Memory B cell (primary cell): ENCODE measurements at regions not wholly inside any gene's neighbourhood (a gene's known extent, or its start where the extent isn't known, plus 50 kb on each side); places are given as distances from the start of the nearest gene placed in this dataset.

ENCODE experiments used
- ATAC-seq: fragments of 150-1000 bp; cut with Tn5 transposase; 2 replicates; pipeline ENCODE4 v1.10.0; 2021; ENCODE audit warnings: low read depth, mild to moderate bottlenecking, moderate library complexity
- DNase-seq, 2 donors: peaks; one replicate each; pipeline ENCODE4 v3.0.0; 2022; ENCODE audit warnings: low spot score in 2 of 2
- H3K27ac Mint-ChIP-seq: one replicate; pipeline ENCODE4 v1.8.0; 2022; ENCODE audit warnings: mild to moderate bottlenecking, moderate library complexity, mixed read lengths
- H3K27me3 Mint-ChIP-seq: one replicate; pipeline ENCODE4 v1.8.0; 2022; ENCODE audit warnings: mixed read lengths
- H3K36me3 Mint-ChIP-seq: one replicate; pipeline ENCODE4 v1.8.0; 2022; ENCODE audit warnings: mild to moderate bottlenecking, mixed read lengths
- H3K4me1 Mint-ChIP-seq: one replicate; pipeline ENCODE4 v1.8.0; 2022; ENCODE audit warnings: mixed read lengths
- H3K4me3 Mint-ChIP-seq: one replicate; pipeline ENCODE4 v1.8.0; 2022; ENCODE audit warnings: mild to moderate bottlenecking, moderate library complexity, mixed read lengths
- H3K9me3 Mint-ChIP-seq: one replicate; pipeline ENCODE4 v1.8.0; 2022; ENCODE audit warnings: mixed read lengths

DNA sequence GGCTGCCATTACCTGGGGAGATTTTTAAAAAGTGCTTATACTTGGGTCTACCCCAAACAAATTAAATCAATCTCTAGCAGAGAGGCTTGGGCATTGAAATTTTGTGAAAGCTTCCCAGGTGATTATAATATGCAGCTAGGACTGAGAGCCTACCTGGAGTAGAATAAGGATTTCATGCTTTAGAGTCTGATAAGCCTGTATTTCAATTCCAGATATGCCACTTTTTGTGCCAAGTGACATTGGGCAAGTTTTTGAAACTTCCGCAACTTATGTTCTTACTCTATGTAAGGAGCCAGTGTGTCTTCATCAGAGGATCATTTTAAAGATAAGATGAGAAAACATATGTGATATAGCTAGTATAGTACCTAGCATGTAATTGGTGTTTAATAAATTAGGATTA lies 159.8 kb upstream of the LRIG3 start:
- no peak overlapping the region for H3K4me3 Mint-ChIP-seq
- H3K9me3 Mint-ChIP-seq, result peaks cover 1% of the 10 kb centered on the region
- peaks cover under 1% of the 10 kb centered on the region for H3K27me3 Mint-ChIP-seq
- no peak overlapping the region for H3K27ac Mint-ChIP-seq
- H3K36me3 Mint-ChIP-seq, result no peaks in the 10 kb centered on the region
- DNase-seq, result no peak
- ATAC-seq, result no peak
- H3K4me1 Mint-ChIP-seq, result no peaks in the 10 kb centered on the region

DNA sequence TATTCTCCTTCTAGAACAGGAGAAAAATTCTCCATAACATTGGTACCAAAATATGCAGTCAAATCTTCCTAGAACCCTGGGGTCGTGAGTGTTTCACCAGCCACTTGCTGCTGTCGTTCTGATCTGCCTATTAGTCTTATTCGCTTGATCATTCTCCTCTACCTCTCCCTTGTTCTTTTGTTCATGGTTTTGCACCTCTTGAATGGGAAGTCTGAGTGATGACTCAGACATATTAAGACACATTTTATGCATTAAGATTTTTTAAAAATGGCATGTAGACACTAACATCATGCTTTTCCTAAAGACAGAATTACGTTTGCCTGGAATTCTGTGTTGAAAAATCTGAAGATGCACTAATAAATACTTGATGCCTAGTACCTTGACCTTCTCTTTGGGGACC lies 159.2 kb upstream of the LRIG3 start:
- Mint-ChIP-seq H3K36me3 (no peaks in the 10 kb centered on the region), H3K4me3 (no peak overlapping the region)
- DNase-seq, result no peak

DNA sequence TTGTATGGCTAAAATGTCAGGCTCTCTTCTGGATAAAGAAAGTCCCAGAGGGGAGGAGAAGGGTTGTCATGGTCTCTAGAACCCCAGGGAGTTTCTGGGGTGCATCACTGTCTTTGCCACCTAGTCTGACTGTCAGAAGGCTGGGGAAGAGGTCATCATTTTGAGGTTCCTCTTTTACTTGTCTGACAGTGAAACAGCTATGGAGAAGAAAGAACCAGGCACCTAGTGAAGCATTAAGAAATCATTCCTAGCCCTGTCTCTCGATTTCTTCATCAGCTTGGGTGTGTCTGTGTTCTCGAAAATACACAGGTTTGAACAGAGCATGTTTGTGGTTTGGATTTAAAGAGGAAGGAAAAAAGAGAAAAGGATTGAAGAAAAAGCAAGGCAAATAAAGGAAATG lies 158.7 kb upstream of the LRIG3 start:
- H3K9me3 Mint-ChIP-seq, result peaks cover 3% of the 10 kb centered on the region
- no peaks in the 10 kb centered on the region for H3K36me3 Mint-ChIP-seq
- DNase-seq (no peak), ATAC-seq (no peak)
- no peak overlapping the region for H3K4me3 Mint-ChIP-seq
- H3K4me1 Mint-ChIP-seq, result no peaks in the 10 kb centered on the region
- H3K27me3 Mint-ChIP-seq, result peaks cover 2% of the 10 kb centered on the region
- H3K27ac Mint-ChIP-seq, result no peak overlapping the region

More for the DNA sequence above, 159.2 kb upstream of the LRIG3 start:
- Mint-ChIP-seq H3K4me1 (no peaks in the 10 kb centered on the region), H3K9me3 (peaks cover 2% of the 10 kb centered on the region), H3K27me3 (peaks cover 2% of the 10 kb centered on the region), H3K27ac (no peak overlapping the region)
- no peak for ATAC-seq

DNA sequence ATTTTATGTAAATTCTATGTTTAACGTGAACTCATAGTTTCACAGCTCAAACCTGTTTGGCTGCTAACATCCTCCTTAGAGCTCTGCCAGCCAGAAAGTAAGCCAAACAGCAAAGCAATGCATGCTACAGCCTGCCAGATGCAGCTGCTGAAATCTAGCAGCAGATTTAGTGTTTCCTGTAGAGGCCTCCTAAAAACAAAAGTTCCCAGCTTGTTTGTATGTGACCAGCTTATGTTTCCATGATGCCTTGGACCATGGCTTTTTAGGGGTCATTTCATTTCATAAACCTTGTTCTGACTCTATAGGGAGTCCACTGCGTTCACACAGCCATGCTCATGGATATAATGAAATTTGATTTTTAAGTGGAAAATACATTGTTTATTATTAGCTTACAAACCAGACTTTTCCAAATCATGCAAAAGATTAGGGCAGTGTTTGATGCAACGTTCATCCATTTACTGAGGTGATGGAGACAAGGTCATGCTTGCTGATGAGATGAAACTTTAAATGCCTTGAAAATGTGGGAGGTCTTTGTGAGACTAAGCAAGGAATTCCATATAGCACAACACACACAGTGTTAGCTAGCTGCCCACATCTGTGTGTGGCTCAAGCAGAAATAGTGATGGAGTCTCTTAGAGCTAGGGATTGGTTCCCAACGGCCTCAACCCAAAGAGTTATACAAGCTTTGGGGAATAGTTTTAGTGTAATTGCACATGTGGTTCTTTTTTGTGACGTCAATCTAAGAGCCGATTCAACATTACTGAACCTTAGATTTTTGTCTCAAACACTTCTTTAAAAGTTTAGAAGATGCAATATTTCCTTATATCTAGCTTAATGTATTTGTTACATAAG lies 157.5 kb upstream of the LRIG3 start:
- DNase-seq (no peak), ATAC-seq (no peak)
- Mint-ChIP-seq H3K27ac (no peak overlapping the region), H3K9me3 (peaks cover 1% of the 10 kb centered on the region), H3K27me3 (peaks cover 2% of the 10 kb centered on the region), H3K4me1 (no peaks in the 10 kb centered on the region), H3K36me3 (no peaks in the 10 kb centered on the region), H3K4me3 (no peak overlapping the region)

DNA sequence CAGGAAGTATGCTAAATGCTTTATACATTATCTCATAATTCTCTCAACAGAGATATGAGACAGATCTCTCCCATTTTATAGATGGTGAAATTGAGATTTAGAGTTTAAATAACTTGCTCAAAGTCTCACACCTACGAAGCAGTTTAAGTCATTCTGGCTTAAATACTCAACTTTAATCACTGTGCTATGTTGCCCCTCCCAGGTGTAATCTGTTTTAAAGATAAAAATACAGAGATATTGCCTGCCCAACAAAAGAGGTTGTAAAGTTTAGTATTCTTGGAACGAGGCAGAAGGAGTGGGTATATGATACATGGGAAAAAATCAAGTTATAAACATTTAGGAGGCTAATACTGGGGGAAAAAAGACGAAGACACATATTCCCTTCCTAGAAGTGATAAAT lies 156.8 kb upstream of the LRIG3 start:
- ATAC-seq (no peak), DNase-seq (no peak)
- Mint-ChIP-seq H3K4me3 (no peak overlapping the region), H3K27me3 (peaks cover 2% of the 10 kb centered on the region), H3K4me1 (no peaks in the 10 kb centered on the region), H3K27ac (no peak overlapping the region), H3K9me3 (peaks cover 1% of the 10 kb centered on the region), H3K36me3 (no peaks in the 10 kb centered on the region)

DNA sequence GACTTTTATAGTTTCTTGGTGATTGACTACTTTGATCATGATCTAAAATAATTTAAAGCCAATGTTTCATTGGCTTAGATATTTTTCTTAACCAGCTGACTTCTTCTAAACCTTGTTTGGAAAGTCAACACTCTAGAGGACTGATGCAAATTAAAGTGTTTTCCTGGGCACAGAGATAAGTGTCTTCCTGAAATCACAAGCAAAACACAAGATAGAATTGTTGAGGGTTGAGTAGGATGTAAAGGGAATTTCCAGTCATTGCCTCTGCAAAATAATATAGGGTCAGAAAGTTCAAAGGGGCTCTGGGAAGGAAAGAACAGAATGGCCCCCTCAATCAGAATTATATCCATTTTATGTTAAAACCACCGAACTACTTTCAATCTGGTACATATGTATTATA lies 156.3 kb upstream of the LRIG3 start:
- no peaks in the 10 kb centered on the region for H3K36me3 Mint-ChIP-seq
- H3K27ac Mint-ChIP-seq, result no peak overlapping the region
- no peak overlapping the region for H3K4me3 Mint-ChIP-seq
- H3K9me3 Mint-ChIP-seq, result peaks cover 1% of the 10 kb centered on the region
- DNase-seq, result no peak
- H3K4me1 Mint-ChIP-seq, result no peaks in the 10 kb centered on the region
- ATAC-seq, result no peak
- peaks cover 2% of the 10 kb centered on the region for H3K27me3 Mint-ChIP-seq

DNA sequence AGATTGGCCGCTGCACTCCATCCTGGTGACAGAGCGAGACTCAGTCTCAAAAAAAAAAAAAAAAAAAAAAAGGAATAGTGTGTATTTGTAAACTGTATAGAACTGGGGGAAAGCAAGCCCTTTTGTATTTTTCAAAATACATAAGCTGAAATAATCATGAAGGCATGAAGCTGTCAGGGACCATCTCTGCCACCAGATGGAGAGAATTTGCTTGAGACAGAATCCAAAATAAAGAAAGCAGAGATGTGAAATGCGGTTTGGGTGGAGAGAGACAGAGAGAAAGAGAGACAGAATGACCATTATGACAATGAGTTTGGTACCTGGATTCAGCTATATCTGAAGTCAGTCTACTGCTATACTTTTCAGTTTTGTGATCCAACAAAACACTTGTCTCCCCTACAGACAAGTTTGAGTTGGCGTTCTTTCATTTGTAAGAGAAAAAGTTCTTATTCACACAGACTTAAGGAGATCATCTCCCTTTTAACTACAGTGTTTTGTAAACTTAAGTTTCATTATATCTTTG lies 155.7 kb upstream of the LRIG3 start:
- Mint-ChIP-seq H3K9me3 (peaks cover 1% of the 10 kb centered on the region), H3K4me1 (no peaks in the 10 kb centered on the region), H3K27me3 (peaks cover 2% of the 10 kb centered on the region), H3K27ac (no peak overlapping the region), H3K36me3 (no peaks in the 10 kb centered on the region), H3K4me3 (no peak overlapping the region)
- no peak for ATAC-seq
- no peak for DNase-seq

DNA sequence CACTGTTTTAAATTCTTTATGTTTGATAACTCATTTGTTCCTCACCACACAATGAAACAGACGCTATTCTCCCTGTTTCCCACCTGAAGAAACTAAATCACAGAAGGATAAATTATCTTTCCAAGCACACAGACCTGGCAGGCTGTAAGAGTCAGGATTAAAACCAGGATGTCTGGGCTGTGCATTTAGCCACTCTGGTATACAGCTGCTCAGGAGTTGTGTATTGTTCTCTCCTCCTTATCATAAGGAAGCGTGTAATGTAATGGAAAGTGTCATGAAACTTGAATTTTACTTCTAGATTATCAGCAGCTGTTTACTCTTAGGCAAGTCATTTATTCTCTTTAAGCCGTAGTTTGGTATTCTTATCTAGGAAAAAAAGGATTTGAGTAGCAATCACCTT lies 154.8 kb upstream of the LRIG3 start:
- Mint-ChIP-seq H3K27me3 (peaks cover 2% of the 10 kb centered on the region), H3K4me1 (no peaks in the 10 kb centered on the region), H3K4me3 (no peak overlapping the region), H3K9me3 (peaks cover 1% of the 10 kb centered on the region), H3K27ac (no peak overlapping the region), H3K36me3 (no peaks in the 10 kb centered on the region)
- no peak for DNase-seq
- no peak for ATAC-seq

DNA sequence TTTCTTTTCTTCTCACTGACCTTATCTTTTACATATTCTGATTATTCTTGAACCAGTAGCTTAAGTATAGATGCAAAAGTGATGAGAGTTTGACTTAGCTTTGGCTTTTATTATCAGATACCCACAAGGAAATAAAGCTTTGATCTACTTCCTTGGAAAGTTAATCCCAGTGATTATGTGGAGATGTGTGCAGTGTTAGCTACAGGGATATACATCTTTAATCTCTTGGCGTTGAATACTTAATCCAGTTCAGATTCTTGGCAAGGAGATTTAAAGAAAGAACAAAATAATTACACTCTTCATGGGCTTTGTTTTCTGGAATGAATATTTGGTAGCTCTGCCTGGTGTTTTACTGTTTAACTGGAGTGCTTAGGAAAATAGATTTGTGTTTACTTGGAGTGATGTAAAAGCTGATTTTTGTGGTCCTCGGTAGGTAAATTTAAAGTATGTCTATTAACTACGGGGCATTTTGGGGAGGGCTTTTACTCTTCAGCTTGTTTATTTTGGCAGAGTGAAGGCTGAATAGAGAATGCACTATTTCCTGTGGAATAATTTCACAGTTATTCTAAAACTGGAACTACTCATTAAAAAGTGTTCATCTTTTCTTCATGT lies 150.1 kb upstream of the LRIG3 start:
- Mint-ChIP-seq H3K4me1 (no peaks in the 10 kb centered on the region), H3K27ac (no peak overlapping the region), H3K4me3 (no peak overlapping the region), H3K27me3 (peaks cover 2% of the 10 kb centered on the region), H3K9me3 (peaks cover 1% of the 10 kb centered on the region), H3K36me3 (no peaks in the 10 kb centered on the region)
- ATAC-seq (no peak), DNase-seq (no peak)

DNA sequence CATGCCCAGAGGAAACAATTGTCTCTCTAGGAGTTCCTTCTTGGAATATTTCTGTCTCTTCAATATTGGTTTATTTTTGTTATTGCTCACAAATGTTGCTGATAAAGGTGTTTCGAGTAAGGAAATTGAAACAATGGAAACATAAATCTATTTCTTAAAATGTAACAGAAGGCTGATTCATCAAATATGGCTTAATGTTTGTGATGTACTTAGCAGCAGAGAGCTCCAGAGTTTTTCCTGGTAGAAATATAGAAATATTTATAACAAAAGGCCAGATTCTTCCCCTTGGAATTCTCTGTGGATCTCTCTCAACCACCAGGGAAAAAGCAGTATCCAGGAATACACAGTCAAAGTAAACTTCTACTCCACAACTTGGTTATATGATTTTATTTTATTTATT lies 149.2 kb upstream of the LRIG3 start:
- no peaks in the 10 kb centered on the region for H3K4me1 Mint-ChIP-seq

DNA sequence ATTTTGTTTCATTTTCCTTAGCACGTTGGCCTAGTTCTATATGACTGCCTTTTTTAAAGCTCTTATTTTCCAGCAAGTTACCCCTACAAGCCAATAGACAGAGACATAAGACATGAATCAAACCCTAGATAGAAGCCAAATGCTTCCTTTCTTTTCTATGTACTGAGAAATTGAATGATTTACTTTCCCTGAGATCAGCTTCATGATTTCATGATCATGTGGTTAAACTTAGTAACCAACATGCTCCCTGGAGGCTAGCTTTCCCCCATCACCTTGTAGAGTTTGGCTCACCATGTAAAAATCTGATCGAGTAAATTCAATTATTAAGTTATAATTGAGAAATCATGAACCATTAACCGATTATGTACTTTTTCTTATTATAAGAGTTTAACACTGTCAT lies 148.1 kb upstream of the LRIG3 start:
- H3K27ac Mint-ChIP-seq, result no peak overlapping the region
- no peaks in the 10 kb centered on the region for H3K9me3 Mint-ChIP-seq
- no peaks in the 10 kb centered on the region for H3K27me3 Mint-ChIP-seq
- no peaks in the 10 kb centered on the region for H3K36me3 Mint-ChIP-seq
- H3K4me1 Mint-ChIP-seq, result no peaks in the 10 kb centered on the region
- H3K4me3 Mint-ChIP-seq, result no peak overlapping the region
- DNase-seq (no peak), ATAC-seq (no peak)

More for the DNA sequence above, 149.2 kb upstream of the LRIG3 start:
- Mint-ChIP-seq H3K27ac (no peak overlapping the region), H3K27me3 (no peaks in the 10 kb centered on the region), H3K9me3 (peaks cover 1% of the 10 kb centered on the region), H3K36me3 (no peaks in the 10 kb centered on the region), H3K4me3 (no peak overlapping the region)
- ATAC-seq (no peak), DNase-seq (no peak)

DNA sequence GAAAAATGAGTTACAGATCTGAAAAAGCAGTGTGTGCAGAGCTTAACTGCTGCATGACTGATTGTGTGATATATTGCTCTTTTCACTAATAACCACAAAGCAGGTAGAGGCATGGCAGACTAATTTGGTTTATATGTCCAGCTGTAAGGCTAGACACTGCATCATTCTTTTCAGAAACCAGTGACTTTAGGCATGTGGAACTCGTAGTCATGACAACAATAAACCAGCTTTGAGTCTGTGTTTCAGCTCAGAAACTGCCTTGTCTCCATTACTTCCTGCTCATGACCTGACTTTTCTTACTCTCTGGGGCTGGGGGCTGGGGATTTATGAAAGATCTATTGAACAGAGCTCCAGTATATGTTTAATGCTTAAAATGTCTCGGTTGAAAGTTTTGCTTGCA lies 146.8 kb upstream of the LRIG3 start:
- Mint-ChIP-seq H3K27ac (no peak overlapping the region), H3K27me3 (no peaks in the 10 kb centered on the region), H3K4me3 (no peak overlapping the region), H3K4me1 (no peaks in the 10 kb centered on the region), H3K9me3 (no peaks in the 10 kb centered on the region), H3K36me3 (no peaks in the 10 kb centered on the region)
- DNase-seq (no peak), ATAC-seq (no peak)

DNA sequence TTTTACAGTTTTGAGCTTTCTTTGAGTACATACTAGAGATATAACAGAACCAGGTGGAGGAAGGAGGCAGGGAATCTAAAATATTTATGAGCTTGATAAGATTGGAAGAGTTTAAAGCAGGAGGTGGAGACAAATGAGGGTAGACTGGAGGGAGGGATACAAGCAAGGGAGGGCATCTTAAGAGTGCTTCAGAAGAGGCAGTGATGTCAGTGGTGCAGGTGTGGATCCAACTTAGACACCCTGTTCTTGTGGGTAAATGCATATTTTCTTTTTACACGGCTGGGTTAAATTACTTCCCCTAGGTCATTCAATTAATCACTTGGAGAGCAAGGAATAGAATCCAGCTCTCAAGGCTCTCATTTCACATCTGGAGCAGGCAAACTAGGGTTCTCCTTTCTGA lies 146.1 kb upstream of the LRIG3 start:
- Mint-ChIP-seq H3K27ac (no peak overlapping the region), H3K4me3 (no peak overlapping the region), H3K4me1 (no peaks in the 10 kb centered on the region), H3K9me3 (no peaks in the 10 kb centered on the region), H3K27me3 (no peaks in the 10 kb centered on the region), H3K36me3 (no peaks in the 10 kb centered on the region)
- DNase-seq (no peak), ATAC-seq (no peak)

DNA sequence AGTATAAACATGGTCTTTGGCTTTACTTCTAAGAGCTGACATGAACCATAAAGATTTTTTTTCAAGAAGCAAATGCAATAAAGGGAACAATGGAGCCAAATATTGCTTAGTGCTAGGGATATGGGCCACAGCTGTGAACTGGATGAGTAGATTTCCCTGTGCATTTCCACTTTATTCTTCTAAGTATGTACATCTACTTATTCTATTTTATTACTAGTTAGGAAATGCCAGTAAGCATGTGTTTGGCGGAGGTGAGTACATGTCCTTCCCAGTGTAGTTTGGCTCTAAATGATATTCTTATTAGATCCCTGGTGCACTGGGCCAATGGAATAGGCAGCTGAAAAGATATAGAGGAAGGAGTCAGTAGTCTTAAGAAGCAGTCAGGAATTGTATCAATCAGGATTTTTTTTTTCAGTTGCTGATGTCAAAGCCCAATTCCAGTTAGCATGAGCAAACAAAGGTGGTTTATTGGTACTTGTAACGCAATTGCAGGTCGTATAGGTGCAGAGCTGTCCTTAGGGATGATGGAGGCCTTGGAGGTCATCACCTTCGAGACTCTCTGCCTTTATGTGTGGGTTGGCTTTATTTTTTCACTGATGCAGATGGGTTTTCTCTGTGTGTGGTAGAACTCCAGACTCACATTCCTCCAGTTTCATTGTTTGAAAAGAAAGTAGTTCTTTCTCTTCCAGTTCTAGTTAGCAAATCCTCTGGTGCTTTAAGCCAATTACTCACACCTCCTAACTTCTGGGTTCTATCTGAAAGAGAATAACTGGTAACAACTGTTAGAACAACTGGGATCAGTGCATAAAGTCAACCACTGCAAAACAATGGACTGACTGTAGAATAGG lies 139.0 kb upstream of the LRIG3 start:
- Mint-ChIP-seq H3K27ac (no peak overlapping the region), H3K27me3 (no peaks in the 10 kb centered on the region), H3K9me3 (no peaks in the 10 kb centered on the region), H3K4me3 (no peak overlapping the region), H3K4me1 (no peaks in the 10 kb centered on the region), H3K36me3 (no peaks in the 10 kb centered on the region)
- ATAC-seq, result no peak
- no peak for DNase-seq
